ENCODE measurements at regions not wholly inside any gene's neighbourhood (a gene's known extent, or its start where the extent isn't known, plus 50 kb on each side); places are given as distances from the start of the nearest gene placed in this dataset.

DNA sequence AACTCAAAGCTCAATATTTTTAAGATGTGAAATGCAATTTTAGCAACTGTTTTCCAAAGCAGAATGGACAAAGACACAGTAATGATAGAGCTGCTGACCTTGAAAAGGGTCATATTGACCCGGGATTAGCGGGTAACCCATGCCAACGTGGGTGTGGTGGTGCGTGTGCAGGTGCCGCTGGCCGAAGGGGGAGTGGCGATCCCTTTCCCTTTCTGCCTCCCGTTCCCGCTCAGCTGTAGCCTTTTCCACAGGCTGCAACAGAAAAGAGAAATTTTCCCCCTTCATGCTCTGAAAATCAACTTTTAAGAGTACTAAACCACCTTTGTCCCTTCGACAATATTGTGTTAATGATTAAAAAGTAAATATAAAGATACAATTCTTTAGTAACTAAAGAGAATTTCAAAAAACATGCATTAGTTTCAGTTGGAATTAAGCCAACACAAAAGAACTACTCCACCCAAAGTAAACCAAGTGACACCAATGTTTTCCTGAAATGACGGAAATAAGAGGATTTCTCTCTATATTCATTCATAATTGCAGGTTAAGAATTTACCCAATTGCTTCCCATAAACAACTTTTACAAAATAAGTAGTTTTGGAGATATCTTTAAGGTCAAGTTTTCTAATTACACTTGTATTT is 105.2 kb downstream of the ZNF608 start:
- H3K36me3 Mint-ChIP-seq (ENCODE audit: low read depth), result peaks cover 83% of the 10 kb centered on the region
- peak overlapping the region; percentile 49 to 82 (median 79) for H3K27ac Mint-ChIP-seq
- TF ChIP-seq, protein P1, sequence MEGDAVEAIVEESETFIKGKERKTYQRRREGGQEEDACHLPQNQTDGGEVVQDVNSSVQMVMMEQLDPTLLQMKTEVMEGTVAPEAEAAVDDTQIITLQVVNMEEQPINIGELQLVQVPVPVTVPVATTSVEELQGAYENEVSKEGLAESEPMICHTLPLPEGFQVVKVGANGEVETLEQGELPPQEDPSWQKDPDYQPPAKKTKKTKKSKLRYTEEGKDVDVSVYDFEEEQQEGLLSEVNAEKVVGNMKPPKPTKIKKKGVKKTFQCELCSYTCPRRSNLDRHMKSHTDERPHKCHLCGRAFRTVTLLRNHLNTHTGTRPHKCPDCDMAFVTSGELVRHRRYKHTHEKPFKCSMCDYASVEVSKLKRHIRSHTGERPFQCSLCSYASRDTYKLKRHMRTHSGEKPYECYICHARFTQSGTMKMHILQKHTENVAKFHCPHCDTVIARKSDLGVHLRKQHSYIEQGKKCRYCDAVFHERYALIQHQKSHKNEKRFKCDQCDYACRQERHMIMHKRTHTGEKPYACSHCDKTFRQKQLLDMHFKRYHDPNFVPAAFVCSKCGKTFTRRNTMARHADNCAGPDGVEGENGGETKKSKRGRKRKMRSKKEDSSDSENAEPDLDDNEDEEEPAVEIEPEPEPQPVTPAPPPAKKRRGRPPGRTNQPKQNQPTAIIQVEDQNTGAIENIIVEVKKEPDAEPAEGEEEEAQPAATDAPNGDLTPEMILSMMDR (IDR thresholded peaks at IDR 0.05; ENCODE audit: unreplicated experiment in 3 of 3), result no peak
- peaks cover 15% of the 10 kb centered on the region for H3K4me1 Mint-ChIP-seq
- no peak overlapping the region for H3K4me3 Mint-ChIP-seq
- H3K9me3 Mint-ChIP-seq, result no peaks in the 10 kb centered on the region
- no peaks in the 10 kb centered on the region for H3K27me3 Mint-ChIP-seq (ENCODE audit: low read depth)

GRCh38 chr5:124639095-124639665 is 107.3 kb downstream of the ZNF608 start:
- TF ChIP-seq, protein P1 (IDR thresholded peaks at IDR 0.05; ENCODE audit: unreplicated experiment in 3 of 3), result no peak
- peaks cover 80% of the 10 kb centered on the region for H3K36me3 Mint-ChIP-seq (ENCODE audit: low read depth)

GRCh38 chr5:124637011-124637410 is 109.4 kb downstream of the ZNF608 start:
- Mint-ChIP-seq H3K4me1 (peaks cover 37% of the 10 kb centered on the region), H3K27ac (no peak overlapping the region), H3K9me3 (no peaks in the 10 kb centered on the region), H3K4me3 (no peak overlapping the region), H3K27me3 (ENCODE audit: low read depth) (no peaks in the 10 kb centered on the region), H3K36me3 (ENCODE audit: low read depth) (peaks cover 79% of the 10 kb centered on the region)
- TF ChIP-seq, protein P1 (IDR thresholded peaks at IDR 0.05; ENCODE audit: unreplicated experiment in 3 of 3), result no peak

More at GRCh38 chr5:124639095-124639665, 107.3 kb downstream of the ZNF608 start:
- Mint-ChIP-seq H3K27me3 (ENCODE audit: low read depth) (no peaks in the 10 kb centered on the region), H3K27ac (peak overlapping the region in 2 of 3 experiments; percentile 18 to 45), H3K4me1 (peaks cover 23% of the 10 kb centered on the region), H3K4me3 (no peak overlapping the region), H3K9me3 (no peaks in the 10 kb centered on the region)

DNA sequence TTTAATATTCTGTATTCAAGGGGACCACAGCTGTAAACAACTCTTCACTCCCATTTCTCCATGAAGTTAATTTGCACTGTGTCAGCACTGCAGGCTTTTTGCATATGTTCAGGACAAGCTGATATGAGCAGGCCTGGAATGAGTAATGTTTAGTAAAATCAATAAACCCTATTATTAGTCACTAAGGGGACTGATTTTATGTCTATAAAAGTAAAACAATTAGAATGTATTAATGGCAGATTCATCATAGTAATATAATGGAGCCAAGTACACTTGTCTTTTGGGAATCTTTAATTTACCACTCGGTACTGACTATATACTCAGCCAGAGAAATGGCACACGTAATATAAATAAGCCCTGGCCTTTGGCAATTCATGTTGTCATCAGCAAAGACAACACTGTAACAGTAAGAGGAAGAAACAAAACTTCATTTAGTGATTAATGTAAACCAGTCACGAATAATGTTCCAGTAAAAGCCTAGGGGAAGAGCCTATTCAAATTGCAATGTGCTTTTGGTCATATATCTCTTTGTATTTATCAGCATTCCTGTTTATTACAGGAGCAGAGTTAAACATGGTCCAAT is 111.6 kb downstream of the ZNF608 start:
- TF ChIP-seq, protein P1 (IDR thresholded peaks at IDR 0.05; ENCODE audit: unreplicated experiment in 3 of 3), result no peak
- H3K36me3 Mint-ChIP-seq (ENCODE audit: low read depth), result peaks cover 67% of the 10 kb centered on the region
- H3K4me1 Mint-ChIP-seq, result peaks cover 47% of the 10 kb centered on the region
- peak overlapping the region in 2 of 3 experiments; percentile 3 to 81 for H3K27ac Mint-ChIP-seq
- H3K4me3 Mint-ChIP-seq, result no peak overlapping the region
- no peaks in the 10 kb centered on the region for H3K27me3 Mint-ChIP-seq (ENCODE audit: low read depth)
- H3K9me3 Mint-ChIP-seq, result no peaks in the 10 kb centered on the region

DNA sequence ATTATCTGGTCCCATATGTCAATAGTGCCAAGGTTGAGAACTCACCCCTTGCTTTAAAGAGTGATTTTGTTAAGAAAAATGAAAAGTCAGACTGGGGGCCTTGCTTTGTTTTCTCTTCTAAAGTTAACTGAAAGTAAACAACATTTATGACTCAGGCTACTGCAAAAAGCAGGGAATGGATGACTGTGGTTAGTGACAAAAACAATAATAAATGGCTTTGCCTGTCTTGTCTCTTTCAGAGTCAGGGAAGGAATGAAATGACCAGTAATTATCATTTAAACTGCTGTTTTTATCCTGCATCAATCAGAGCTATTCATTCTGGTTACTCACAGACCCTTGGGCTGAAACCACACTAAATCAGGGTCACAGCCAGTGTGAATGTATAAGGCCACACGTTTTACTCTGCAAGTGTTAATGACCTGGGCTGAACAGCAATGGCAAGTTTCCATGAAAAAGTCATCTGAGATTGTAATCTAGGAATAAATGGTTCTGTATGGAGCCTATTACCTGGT is 112.2 kb downstream of the ZNF608 start:
- TF ChIP-seq, protein P1 (IDR thresholded peaks at IDR 0.05; ENCODE audit: unreplicated experiment in 3 of 3), result no peak
- Mint-ChIP-seq H3K27ac (peak overlapping the region in 2 of 3 experiments; percentile 3 to 81), H3K27me3 (ENCODE audit: low read depth) (no peaks in the 10 kb centered on the region), H3K36me3 (ENCODE audit: low read depth) (peaks cover 61% of the 10 kb centered on the region), H3K4me3 (no peak overlapping the region), H3K9me3 (no peaks in the 10 kb centered on the region), H3K4me1 (peaks cover 44% of the 10 kb centered on the region)

Data from nephron (organoid).